GM13977 (cell line): ENCODE measurements at regions not wholly inside any gene's neighbourhood (a gene's known extent, or its start where the extent isn't known, plus 50 kb on each side); places are given as distances from the start of the nearest gene placed in this dataset.

ENCODE experiments used
- DNase-seq: peaks from one replicate; pipeline ENCODE4 v3.0.0; 2012; ENCODE audit warnings: low spot score
- in situ Hi-C: fragments of 300-500 bp; cut with MboI; formaldehyde crosslinking; loops from one replicate; pipeline ENCODE4 v1.12.0; 2022; ENCODE audit warnings: low sequenced_read_pairs, low pct_unique_long_range_greater_than_20kb, mixed read lengths, inconsistent platforms; ENCODE audit not compliant: unreplicated experiment
- TF ChIP-seq, protein P1 (sequence below): IDR thresholded peaks from 2 replicates; pipeline ENCODE4 v1.5.1; 2012; ENCODE audit warnings: mild to moderate bottlenecking, control low read depth; ENCODE audit not compliant: insufficient read depth; ENCODE audit errors: extremely low read depth, missing control alignments

- TF ChIP-seq, protein P1, sequence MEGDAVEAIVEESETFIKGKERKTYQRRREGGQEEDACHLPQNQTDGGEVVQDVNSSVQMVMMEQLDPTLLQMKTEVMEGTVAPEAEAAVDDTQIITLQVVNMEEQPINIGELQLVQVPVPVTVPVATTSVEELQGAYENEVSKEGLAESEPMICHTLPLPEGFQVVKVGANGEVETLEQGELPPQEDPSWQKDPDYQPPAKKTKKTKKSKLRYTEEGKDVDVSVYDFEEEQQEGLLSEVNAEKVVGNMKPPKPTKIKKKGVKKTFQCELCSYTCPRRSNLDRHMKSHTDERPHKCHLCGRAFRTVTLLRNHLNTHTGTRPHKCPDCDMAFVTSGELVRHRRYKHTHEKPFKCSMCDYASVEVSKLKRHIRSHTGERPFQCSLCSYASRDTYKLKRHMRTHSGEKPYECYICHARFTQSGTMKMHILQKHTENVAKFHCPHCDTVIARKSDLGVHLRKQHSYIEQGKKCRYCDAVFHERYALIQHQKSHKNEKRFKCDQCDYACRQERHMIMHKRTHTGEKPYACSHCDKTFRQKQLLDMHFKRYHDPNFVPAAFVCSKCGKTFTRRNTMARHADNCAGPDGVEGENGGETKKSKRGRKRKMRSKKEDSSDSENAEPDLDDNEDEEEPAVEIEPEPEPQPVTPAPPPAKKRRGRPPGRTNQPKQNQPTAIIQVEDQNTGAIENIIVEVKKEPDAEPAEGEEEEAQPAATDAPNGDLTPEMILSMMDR: no peak
Measured at GRCh38 chr3:56884387-56884786, 82.6 kb upstream of the ARHGEF3 start.

DNA sequence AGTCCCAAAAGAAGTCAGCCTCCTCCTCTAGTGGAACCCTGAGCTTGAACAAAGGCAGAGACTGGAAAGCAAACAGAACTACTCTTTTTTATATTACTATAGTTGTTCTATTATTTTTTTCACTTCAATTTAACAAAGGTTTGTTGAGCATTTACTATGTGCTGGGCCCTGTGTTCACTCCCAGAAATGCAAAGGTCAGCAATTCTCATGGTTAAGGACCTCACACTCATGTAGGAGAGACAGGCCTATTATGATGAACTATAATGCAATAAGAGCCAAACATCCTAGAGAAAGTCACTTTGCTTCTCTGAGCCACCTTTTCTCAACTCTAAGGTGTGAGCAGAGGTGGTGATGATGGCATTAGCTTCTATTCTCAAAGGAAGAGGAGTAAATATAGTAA, 82.1 kb upstream of the ARHGEF3 start:
- TF ChIP-seq, protein P1: no peak
- in situ Hi-C loops: no loop called here
- DNase-seq: no peak

More at GRCh38 chr3:56884387-56884786, 82.6 kb upstream of the ARHGEF3 start:
- in situ Hi-C loops: no loop called here
- DNase-seq: no peak

DNA sequence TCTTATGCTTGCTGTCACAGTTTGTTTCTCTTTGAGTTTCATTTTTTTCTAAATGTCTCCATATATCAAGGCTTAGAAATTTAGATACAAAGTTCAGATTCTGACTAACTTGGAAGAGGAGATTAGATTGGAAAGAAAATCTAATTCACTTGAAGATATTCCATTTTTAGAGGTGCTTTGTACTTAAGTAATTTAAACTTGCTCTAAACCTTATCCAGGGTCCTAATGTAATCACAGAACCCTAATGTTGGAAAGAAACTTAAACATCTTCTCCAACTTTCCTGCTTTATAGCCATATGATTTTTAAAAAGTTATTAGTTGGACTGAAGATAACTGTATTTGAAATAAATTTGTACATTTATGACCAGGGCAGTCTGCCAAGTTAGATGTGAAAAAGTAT, 81.1 kb upstream of the ARHGEF3 start:
- in situ Hi-C loops: no loop called here
- TF ChIP-seq, protein P1: no peak
- no peak for DNase-seq

GRCh38 chr3:56881841-56882240, 80.1 kb upstream of the ARHGEF3 start:
- no peak for DNase-seq
- in situ Hi-C loops: no loop called here
- TF ChIP-seq, protein P1: no peak

GRCh38 chr3:56880720-56881575, 79.2 kb upstream of the ARHGEF3 start:
- in situ Hi-C loops: no loop called here
- no peak for DNase-seq
- TF ChIP-seq, protein P1: no peak

- in situ Hi-C loops: no loop called here
- no peak for DNase-seq
- TF ChIP-seq, protein P1: no peak
Measured at GRCh38 chr3:56879436-56880215, 77.9 kb upstream of the ARHGEF3 start.
